SK-N-SH (cell line): ENCODE measurements at regions not wholly inside any gene's neighbourhood (a gene's known extent, or its start where the extent isn't known, plus 50 kb on each side); places are given as distances from the start of the nearest gene placed in this dataset.
"Not testable (repeated sequence)": the region's sequence is repeated elsewhere in the genome, so short reads cannot be mapped to it uniquely, and the experiment has no call there.

ENCODE experiments used
- CTCF ChIA-PET: fragments of 300-600, 350-600 bp; formaldehyde crosslinking; extraction: SDS; loops from one replicate; lab custom pipeline; 2021; lab: Yijun Ruan, JAX
- POLR2A ChIA-PET: fragments of 350-600 bp; sonication (Branson Sonifier 250); formaldehyde crosslinking; extraction: SDS; loops from one replicate; lab custom pipeline; 2020; ENCODE audit warnings: antibody characterized with exemption, inconsistent platforms; lab: Yijun Ruan, JAX
- DNase-seq: peaks from one replicate; pipeline ENCODE4 v3.0.0; 2012
- H2AFZ ChIP-seq: fragments of 200-600 bp; sonication (generic); 2 replicates; pipeline ENCODE4 v1.8.1; 2016; ENCODE audit warnings: antibody characterized with exemption, mild to moderate bottlenecking, low read depth
- H3F3A ChIP-seq: fragments of 200-600 bp; sonication (generic); replicated peaks from 2 replicates; pipeline ENCODE3; 2016; ENCODE audit warnings: antibody characterized with exemption, mild to moderate bottlenecking; ENCODE audit not compliant: insufficient read depth
- H3K27ac ChIP-seq, 2 experiments: fragments of 200-500 bp in 1 of 2; fragments of 200-600 bp in 1 of 2; sonication (Bioruptor generic) in 1 of 2; sonication (generic), shearing (Covaris generic) in 1 of 2; 2 replicates each; pipeline versions ENCODE4 v1.5.1 to v1.6.1; 2014 to 2016; ENCODE audit warnings: low read depth in 2 of 2, inconsistent platforms in 1 of 2, low read length in 1 of 2, mild to moderate bottlenecking in 1 of 2, mixed read lengths in 1 of 2
- H3K27me3 ChIP-seq: fragments of 200-600 bp; sonication (generic), shearing (Covaris generic); 2 replicates; pipeline ENCODE4 v1.6.1; 2016; ENCODE audit warnings: mixed run types; ENCODE audit not compliant: insufficient read depth
- H3K36me3 ChIP-seq, 2 experiments: fragments of 200-500 bp in 1 of 2; fragments of 200-600 bp in 1 of 2; sonication (Bioruptor generic) in 1 of 2; sonication (generic) in 1 of 2; replicated peaks in 1 of 2; 2 replicates each; pipeline versions ENCODE3 to v1.5.1; 2014 to 2016; ENCODE audit warnings: low read length in 1 of 2, mild to moderate bottlenecking in 1 of 2; ENCODE audit not compliant: insufficient read depth in 2 of 2, control insufficient read depth in 1 of 2
- H3K4me1 ChIP-seq, 2 experiments: fragments of 200-500 bp in 1 of 2; fragments of 200-600 bp in 1 of 2; sonication (Bioruptor generic) in 1 of 2; sonication (generic), shearing (Covaris generic) in 1 of 2; 2 replicates each; pipeline versions ENCODE4 v1.5.1 to v1.6.1; 2014 to 2016; ENCODE audit warnings: low read depth in 1 of 2, low read length in 1 of 2, mixed run types in 1 of 2; ENCODE audit not compliant: insufficient read depth in 2 of 2, control insufficient read depth in 1 of 2
- H3K4me2 ChIP-seq: fragments of 200-600 bp; sonication (generic), shearing (Covaris generic); 2 replicates; pipeline ENCODE4 v1.6.1; 2017; ENCODE audit warnings: mixed run types
- H3K4me3 ChIP-seq, 2 experiments: fragments of 200-500 bp in 1 of 2; fragments of 200-600 bp in 1 of 2; sonication (Bioruptor generic) in 1 of 2; sonication (generic), shearing (Covaris generic) in 1 of 2; 2 replicates each; pipeline versions ENCODE4 v1.5.1 to v1.8.1; 2014 to 2016; ENCODE audit warnings: low read depth in 2 of 2, inconsistent platforms in 1 of 2, low read length in 1 of 2, mild to moderate bottlenecking in 1 of 2, mixed read lengths in 1 of 2, moderate library complexity in 1 of 2
- H3K79me2 ChIP-seq: fragments of 200-600 bp; sonication (generic); 2 replicates; pipeline ENCODE4 v1.8.1; 2017; ENCODE audit warnings: mild to moderate bottlenecking; ENCODE audit not compliant: insufficient read depth
- H3K9ac ChIP-seq: fragments of 200-600 bp; sonication (generic); 2 replicates; pipeline ENCODE4 v1.6.1; 2017; ENCODE audit warnings: mixed run types
- H3K9me2 ChIP-seq: fragments of 200-600 bp; sonication (generic); 2 replicates; pipeline ENCODE4 v1.6.1; 2017; ENCODE audit warnings: mixed run types
- H3K9me3 ChIP-seq: fragments of 200-600 bp; sonication (generic); 2 replicates; pipeline ENCODE4 v1.6.1; 2017; ENCODE audit warnings: mixed run types, mild to moderate bottlenecking, moderate library complexity
- H4K20me1 ChIP-seq: fragments of 200-600 bp; sonication (generic); 2 replicates; pipeline ENCODE4 v1.6.1; 2017; ENCODE audit warnings: mild to moderate bottlenecking, mixed run types; ENCODE audit not compliant: insufficient read depth
- ELF1 ChIP-seq: IDR thresholded peaks from 2 replicates; pipeline ENCODE4 v1.4.0; 2012
- EZH2phosphoT487 ChIP-seq: fragments of 200-600 bp; sonication (generic); IDR thresholded peaks from 2 replicates; pipeline ENCODE4 v1.6.1; 2017; ENCODE audit warnings: low read depth, mixed run types, mild to moderate bottlenecking, antibody characterized with exemption, moderate library complexity, borderline replicate concordance
- FOSL2 ChIP-seq: IDR thresholded peaks from 2 replicates; pipeline ENCODE4 v1.4.0; 2012; ENCODE audit warnings: low read depth, mild to moderate bottlenecking, moderate library complexity, borderline replicate concordance
- FOXJ3 ChIP-seq: sonication (generic); formaldehyde crosslinking; IDR thresholded peaks from 2 replicates; pipeline ENCODE4 v1.5.1; 2020; ENCODE audit warnings: mild to moderate bottlenecking, missing genetic modification reagents
- GATA2 ChIP-seq: sonication (generic); formaldehyde crosslinking; IDR thresholded peaks from 2 replicates; pipeline ENCODE4 v1.5.0; 2020; ENCODE audit warnings: mild to moderate bottlenecking, missing genetic modification reagents
- MXI1 ChIP-seq: IDR thresholded peaks from 2 replicates; pipeline ENCODE4 v1.6.1; 2012; ENCODE audit warnings: mild to moderate bottlenecking, low read depth, low read length, improper control_type of control experiment
- RAD21 ChIP-seq: IDR thresholded peaks from 2 replicates; pipeline ENCODE4 v1.6.1; 2012; ENCODE audit warnings: mild to moderate bottlenecking, low read length
- RFX5 ChIP-seq: IDR thresholded peaks from 2 replicates; pipeline ENCODE4 v1.6.1; 2012; ENCODE audit warnings: mild to moderate bottlenecking, improper control_type of control experiment, low read length
- SIN3A ChIP-seq: IDR thresholded peaks from 2 replicates; pipeline ENCODE4 v1.6.1; 2012; ENCODE audit warnings: low read depth, mild to moderate bottlenecking, low read length, moderate library complexity, borderline replicate concordance
- SMC3 ChIP-seq: IDR thresholded peaks from 2 replicates; pipeline ENCODE4 v1.6.1; 2012; ENCODE audit warnings: low read depth, low read length, improper control_type of control experiment
- TCF12 ChIP-seq: IDR thresholded peaks from 2 replicates; pipeline ENCODE4 v1.4.0; 2012
- WGBS: methylation state at CpG from one replicate; pipeline ENCODE4 v1.1.6; 2017; ENCODE audit warnings: low lambda C conversion rate; 5-methylcytosine and 5-hydroxymethylcytosine counted together
- TF ChIP-seq, protein P1 (sequence below): fragments of 150-350 bp; IDR thresholded peaks from 2 replicates; pipeline ENCODE4 v1.6.1; 2017; ENCODE audit warnings: antibody characterized with exemption, low read length, low read depth, borderline replicate concordance
- TF ChIP-seq, protein P2 (sequence below): IDR thresholded peaks from 2 replicates; pipeline ENCODE4 v1.6.1; 2012; ENCODE audit warnings: mild to moderate bottlenecking, low read depth, low read length, moderate library complexity
- TF ChIP-seq, protein P3 (sequence below): IDR thresholded peaks from 2 replicates; pipeline ENCODE4 v1.4.0; 2012; ENCODE audit warnings: low read depth, borderline replicate concordance

DNA sequence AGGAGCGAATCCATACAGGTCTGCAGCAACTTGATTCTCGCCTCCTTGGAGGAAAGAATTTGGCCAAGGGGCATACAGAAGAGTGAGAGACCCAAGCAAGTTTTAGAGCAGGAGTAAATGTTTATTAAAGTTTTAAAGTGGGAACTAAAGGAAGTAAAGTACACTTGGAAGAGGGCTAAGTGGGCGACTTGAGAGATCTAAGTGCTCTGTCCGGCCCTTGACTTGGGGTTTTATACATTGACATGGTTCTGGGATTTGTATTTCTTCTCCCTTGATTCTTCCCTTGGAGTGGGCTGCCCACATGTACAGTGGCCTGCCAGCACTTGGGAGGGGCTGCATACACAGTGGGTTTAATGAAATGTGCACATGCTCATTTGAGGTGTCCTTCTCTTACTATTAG is 421.2 kb downstream of the TMEM121 start:
- 8% methylated on average over 4 of the region's 4 CpGs for WGBS
- no peaks in the 10 kb centered on the region for H3F3A ChIP-seq
- DNase-seq: no peak
- no peaks in the 10 kb centered on the region; a peak in 1 of 4 replicates for H3K4me1 ChIP-seq
- H2AFZ ChIP-seq: no peak overlapping the region
- no peak overlapping the region for H3K27ac ChIP-seq
- H3K27me3 ChIP-seq: no peaks in the 10 kb centered on the region; the same call in 1 of the 2 replicates
- no peaks in the 10 kb centered on the region for H4K20me1 ChIP-seq
- TF ChIP-seq, protein P1, sequence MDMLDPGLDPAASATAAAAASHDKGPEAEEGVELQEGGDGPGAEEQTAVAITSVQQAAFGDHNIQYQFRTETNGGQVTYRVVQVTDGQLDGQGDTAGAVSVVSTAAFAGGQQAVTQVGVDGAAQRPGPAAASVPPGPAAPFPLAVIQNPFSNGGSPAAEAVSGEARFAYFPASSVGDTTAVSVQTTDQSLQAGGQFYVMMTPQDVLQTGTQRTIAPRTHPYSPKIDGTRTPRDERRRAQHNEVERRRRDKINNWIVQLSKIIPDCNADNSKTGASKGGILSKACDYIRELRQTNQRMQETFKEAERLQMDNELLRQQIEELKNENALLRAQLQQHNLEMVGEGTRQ: no peak
- TF ChIP-seq, protein P2, sequence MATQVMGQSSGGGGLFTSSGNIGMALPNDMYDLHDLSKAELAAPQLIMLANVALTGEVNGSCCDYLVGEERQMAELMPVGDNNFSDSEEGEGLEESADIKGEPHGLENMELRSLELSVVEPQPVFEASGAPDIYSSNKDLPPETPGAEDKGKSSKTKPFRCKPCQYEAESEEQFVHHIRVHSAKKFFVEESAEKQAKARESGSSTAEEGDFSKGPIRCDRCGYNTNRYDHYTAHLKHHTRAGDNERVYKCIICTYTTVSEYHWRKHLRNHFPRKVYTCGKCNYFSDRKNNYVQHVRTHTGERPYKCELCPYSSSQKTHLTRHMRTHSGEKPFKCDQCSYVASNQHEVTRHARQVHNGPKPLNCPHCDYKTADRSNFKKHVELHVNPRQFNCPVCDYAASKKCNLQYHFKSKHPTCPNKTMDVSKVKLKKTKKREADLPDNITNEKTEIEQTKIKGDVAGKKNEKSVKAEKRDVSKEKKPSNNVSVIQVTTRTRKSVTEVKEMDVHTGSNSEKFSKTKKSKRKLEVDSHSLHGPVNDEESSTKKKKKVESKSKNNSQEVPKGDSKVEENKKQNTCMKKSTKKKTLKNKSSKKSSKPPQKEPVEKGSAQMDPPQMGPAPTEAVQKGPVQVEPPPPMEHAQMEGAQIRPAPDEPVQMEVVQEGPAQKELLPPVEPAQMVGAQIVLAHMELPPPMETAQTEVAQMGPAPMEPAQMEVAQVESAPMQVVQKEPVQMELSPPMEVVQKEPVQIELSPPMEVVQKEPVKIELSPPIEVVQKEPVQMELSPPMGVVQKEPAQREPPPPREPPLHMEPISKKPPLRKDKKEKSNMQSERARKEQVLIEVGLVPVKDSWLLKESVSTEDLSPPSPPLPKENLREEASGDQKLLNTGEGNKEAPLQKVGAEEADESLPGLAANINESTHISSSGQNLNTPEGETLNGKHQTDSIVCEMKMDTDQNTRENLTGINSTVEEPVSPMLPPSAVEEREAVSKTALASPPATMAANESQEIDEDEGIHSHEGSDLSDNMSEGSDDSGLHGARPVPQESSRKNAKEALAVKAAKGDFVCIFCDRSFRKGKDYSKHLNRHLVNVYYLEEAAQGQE: no peak
- TF ChIP-seq GATA2 (CRISPR knock-in tag) (no peak), RAD21 (no peak), ELF1 (no peak), FOXJ3 (no peak), TCF12 (no peak), FOSL2 (no peak), SIN3A (no peak), SMC3 (no peak), RFX5 (no peak), EZH2phosphoT487 (no peak), MXI1 (no peak)
- TF ChIP-seq, protein P3, sequence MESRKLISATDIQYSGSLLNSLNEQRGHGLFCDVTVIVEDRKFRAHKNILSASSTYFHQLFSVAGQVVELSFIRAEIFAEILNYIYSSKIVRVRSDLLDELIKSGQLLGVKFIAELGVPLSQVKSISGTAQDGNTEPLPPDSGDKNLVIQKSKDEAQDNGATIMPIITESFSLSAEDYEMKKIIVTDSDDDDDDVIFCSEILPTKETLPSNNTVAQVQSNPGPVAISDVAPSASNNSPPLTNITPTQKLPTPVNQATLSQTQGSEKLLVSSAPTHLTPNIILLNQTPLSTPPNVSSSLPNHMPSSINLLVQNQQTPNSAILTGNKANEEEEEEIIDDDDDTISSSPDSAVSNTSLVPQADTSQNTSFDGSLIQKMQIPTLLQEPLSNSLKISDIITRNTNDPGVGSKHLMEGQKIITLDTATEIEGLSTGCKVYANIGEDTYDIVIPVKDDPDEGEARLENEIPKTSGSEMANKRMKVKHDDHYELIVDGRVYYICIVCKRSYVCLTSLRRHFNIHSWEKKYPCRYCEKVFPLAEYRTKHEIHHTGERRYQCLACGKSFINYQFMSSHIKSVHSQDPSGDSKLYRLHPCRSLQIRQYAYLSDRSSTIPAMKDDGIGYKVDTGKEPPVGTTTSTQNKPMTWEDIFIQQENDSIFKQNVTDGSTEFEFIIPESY: no peak
- no peaks in the 10 kb centered on the region for H3K9me2 ChIP-seq
- no peak overlapping the region for H3K4me2 ChIP-seq
- H3K9ac ChIP-seq: no peak overlapping the region
- H3K79me2 ChIP-seq: no peaks in the 10 kb centered on the region
- H3K9me3 ChIP-seq: no peaks in the 10 kb centered on the region
- CTCF ChIA-PET: no interaction called here
- H3K36me3 ChIP-seq: no peaks in the 10 kb centered on the region
- H3K4me3 ChIP-seq: no peak overlapping the region
- POLR2A ChIA-PET: no interaction called here

DNA sequence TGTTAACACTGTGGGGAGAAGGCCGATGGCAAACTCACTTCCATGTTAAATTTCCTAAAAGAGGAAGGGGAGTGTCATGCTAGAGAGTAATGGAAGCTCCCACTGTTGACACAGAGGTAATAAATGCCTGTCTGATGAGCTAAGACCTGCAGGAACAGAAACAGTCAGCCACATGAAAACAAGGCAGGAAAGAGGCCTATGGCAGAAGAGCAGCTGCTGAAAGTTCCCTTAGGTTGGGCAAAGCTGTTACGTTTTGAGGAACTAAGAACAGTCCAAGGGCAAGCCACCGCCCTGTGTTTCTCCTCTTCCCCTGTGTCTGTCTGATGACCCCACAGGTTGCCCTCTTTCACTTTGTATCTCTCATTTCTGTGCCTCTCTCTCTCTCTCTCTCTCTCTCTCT is 422.6 kb downstream of the TMEM121 start:
- H3K27ac ChIP-seq, H3K9me2 ChIP-seq, H3K4me1 ChIP-seq, POLR2A ChIA-PET, H3F3A ChIP-seq, H3K4me3 ChIP-seq, H3K79me2 ChIP-seq, H3K9me3 ChIP-seq, DNase-seq, H4K20me1 ChIP-seq, H3K4me2 ChIP-seq, H3K36me3 ChIP-seq, H2AFZ ChIP-seq, H3K9ac ChIP-seq, H3K27me3 ChIP-seq: not testable (repeated sequence)
- 5% methylated on average over 1 of the region's 3 CpGs for WGBS
- CTCF ChIA-PET: interaction anchor here (1.0 kb wide), 1 partner anchor 14 kb away, joined by 3 read pairs; no protein-coding TSS in a partner anchor

DNA sequence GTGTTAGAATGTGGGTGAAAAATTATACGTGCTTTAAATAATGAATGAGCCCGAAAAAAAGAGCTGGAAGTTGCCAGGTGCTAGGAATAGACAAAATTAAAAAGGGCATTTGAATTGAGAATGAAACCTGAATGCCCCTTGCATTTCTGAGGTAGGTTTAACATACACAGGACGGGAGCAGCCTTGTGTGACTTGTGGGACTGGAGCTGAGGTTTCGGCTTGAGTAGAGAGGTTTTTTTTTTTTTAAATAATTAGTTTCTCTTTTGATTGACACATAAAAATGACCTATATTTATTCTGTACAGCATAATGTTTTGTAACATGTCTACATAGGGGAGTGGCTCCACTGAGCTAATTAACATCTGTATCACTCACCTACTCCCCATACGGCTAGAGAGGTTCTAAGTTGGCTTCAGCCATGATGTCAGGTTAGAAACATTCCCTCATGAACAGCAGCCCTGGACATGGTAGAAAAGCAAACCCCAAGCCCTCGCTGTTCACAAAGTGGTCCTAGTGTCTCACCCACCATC is 424.0 kb downstream of the TMEM121 start:
- H3K4me3 ChIP-seq, H3K4me2 ChIP-seq, H3K9ac ChIP-seq, H4K20me1 ChIP-seq, H3K36me3 ChIP-seq, H3F3A ChIP-seq, H3K27me3 ChIP-seq, H3K79me2 ChIP-seq, H3K4me1 ChIP-seq, H3K9me2 ChIP-seq, POLR2A ChIA-PET, DNase-seq, H3K9me3 ChIP-seq, H2AFZ ChIP-seq, H3K27ac ChIP-seq: not testable (repeated sequence)
- 2% methylated on average over 6 of the region's 6 CpGs for WGBS
- CTCF ChIA-PET: interaction anchor here (2.0 kb wide), 1 partner anchor 271 kb away, joined by 5 read pairs; no protein-coding TSS in a partner anchor
